Activated CD8-positive, alpha-beta memory T cell treated with anti-CD3 and anti-CD28 coated beads, Interleukin-2, amount 50 U/mL, for 4 hours (primary cell): ENCODE measurements at regions not wholly inside any gene's neighbourhood (a gene's known extent, or its start where the extent isn't known, plus 50 kb on each side); places are given as distances from the start of the nearest gene placed in this dataset.

Experiments
- DNase-seq: peaks from one replicate; pipeline ENCODE4 v3.0.0-alpha.2; 2020

GRCh38 chr5:72010430-72010829, 96.8 kb upstream of the MAP1B start:
- DNase-seq, result no peak

DNA sequence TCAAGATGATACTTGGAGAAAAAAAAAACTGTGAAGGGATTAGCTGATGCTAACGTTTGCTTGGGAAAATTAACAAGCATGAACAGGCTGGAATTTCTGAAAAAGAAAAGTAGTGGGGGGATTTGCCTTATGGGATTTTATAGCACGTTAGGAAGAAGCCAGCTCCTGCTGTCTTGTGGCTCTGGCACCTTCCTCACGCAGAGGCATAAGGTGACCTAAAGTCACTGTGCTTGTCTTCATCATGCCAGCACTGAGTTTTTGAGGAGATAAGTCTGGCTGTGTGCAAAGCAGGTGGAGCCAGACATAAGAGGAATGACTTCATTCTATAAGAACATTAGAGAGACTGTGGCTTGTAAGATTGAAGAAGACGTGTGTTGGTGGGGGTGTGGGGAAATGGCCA, 94.4 kb upstream of the MAP1B start:
- DNase-seq, result no peak

DNA sequence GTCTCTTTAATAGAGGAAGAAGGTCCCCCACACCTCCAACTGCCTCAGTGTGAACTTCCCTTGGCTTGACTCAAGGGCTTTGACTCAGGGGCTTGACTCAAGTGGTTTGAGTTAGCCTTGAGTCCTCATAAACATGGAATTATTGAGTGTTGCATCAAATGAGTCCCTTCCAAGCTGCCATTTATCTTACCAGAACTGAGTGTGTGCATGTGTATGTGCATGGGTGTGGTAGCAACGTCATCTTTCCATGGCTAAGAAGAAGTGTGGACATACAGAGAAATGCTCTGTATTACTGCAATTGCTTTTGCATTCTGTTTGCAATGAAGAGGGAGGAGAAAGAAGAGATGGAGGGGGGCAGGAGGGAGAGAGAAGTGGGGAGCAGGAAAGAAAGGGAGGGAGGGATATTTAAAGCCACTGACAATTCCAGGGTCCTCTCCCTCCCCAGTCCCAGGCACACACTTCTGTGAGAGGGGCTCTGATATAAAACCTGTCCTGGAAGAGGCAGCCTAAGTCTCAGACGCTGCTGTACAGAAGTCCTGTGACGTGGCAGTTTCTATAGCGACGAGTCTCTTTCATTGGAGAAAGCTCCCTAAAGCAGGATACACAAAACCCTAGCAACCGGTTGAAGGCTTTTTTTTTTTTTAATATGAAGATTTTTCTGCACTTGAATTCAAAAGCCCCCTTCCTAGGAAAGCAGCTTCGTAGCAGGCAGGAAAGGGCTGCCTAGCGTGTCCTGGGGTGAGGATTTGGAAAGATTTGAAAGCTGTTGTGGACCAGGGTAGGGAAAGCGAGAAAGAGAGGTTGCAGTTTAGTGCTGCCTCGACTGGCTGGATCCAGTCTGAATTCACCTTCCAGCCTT, 93.3 kb upstream of the MAP1B start:
- no peak for DNase-seq

- no peak for DNase-seq
Observed at GRCh38 chr5:72015103-72015548, 92.1 kb upstream of the MAP1B start.

- DNase-seq, result peak; percentile 57
Observed at GRCh38 chr5:72018143-72018803, 89.0 kb upstream of the MAP1B start.

- DNase-seq, result no peak
Observed at GRCh38 chr5:72020161-72020983, 86.9 kb upstream of the MAP1B start.

DNA sequence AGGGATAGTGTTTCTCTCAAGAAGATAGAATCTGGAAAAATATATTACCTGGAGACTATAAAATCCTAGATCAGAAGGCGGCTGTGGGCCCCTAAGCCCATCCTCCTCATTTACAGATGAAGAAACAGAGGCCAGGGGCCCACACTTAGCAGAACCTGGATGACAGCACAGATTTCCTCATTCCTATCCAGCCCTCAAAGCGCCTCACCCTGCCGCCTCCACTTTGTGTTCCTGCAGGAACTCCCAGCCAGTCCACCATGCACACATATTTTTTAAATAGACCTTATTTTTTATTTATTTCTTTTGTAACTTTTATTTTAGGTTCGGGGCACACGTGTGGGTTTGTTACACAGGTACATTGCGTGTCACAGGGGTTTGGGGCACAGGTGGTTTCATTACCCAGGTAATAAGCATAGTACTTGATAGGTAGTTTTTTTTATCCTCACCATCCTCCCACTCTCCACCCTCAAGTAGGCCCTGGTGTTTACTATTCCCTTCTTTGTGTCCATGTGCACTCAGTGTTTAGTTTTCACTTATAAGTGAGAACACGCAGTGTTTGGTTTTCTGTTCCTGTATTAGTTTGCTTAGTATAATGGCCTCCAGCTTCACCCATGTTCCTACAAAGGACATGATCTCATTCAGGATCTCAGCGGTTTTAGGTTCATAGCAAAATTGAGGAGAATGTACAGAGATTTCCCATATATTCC, 85.5 kb upstream of the MAP1B start:
- no peak for DNase-seq

- DNase-seq, result no peak
Observed at GRCh38 chr5:72028382-72028781, 78.9 kb upstream of the MAP1B start.

DNA sequence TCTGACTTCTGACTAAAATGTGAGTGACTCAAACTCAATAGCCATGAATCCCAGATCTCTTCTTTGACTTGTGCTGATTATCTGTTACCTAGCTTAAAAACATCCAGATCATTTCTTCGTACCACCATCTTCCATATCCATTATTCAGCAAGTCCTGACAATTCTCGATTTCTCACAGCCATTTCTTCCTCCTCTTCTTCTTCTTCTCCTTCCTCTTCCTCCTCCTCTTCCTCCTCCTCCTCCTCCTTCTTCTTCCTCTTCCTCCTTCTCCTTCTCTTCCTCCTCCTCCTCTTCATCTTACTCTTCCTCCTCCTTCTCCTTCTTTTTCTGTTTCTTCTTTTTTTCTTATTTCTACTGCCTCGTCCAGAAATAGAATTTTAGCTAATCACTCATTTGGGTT, 77.0 kb upstream of the MAP1B start:
- DNase-seq, result no peak

GRCh38 chr5:72032788-72033187, 74.5 kb upstream of the MAP1B start:
- no peak for DNase-seq

DNA sequence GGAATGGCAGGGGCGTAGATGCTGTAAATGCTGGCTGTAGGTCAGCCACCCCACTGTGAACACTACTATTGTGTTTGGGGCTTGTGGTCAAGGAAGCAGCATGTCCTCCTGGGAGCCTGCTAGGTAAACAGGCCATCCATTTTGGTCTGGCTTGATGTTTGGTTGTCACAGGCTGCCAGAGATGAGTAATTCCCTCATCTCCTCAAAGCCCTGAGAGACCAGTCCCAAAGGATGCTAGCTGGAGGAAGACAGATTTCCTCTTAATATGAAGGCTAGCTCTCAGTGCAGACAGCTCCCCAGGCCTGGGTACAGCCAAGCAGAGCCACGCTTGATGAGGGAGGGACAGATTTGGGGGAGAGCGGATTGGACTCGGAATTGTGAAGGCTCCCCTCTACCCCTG, 72.5 kb upstream of the MAP1B start:
- no peak for DNase-seq

GRCh38 chr5:72035831-72036230, 71.4 kb upstream of the MAP1B start:
- no peak for DNase-seq

DNA sequence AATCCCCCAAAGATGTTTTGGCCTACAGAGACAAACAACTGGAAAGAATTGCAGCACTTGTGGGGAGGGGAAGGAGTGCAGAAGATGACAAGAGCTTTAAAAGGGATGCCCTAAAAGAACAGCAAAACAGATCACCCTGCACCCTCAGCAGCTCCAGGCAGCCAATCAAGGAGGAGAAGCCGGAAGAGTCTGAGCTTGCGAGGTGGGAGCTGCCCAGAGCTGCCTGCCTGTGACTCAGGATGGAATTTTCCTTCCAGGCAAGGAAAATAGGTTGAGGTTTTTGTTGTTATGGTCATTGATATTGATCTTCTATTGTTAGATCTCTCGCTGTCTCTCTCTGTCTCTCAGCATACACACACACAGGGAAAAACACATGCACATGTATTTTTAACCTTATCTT, 70.3 kb upstream of the MAP1B start:
- DNase-seq, result no peak

- DNase-seq, result no peak
Observed at GRCh38 chr5:72040513-72040912, 66.8 kb upstream of the MAP1B start.

DNA sequence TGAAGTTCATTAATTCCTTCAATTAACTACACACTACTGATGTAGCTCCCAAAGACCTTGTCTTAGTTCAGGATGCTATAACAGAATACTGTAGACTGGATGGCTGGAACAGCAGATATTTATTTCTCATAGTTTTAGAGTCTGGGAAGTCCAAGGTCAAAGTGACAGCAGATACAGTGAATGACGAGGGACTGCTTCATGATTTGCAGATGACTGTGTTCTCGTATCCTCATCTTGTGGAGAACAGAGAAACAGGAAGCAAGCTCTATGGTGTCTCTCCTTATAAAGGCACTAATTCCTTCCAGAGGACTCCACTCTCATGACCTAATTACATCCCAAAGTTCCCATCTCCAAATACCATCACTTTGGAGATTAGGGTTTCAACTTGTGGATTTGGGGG, 65.6 kb upstream of the MAP1B start:
- no peak for DNase-seq

DNA sequence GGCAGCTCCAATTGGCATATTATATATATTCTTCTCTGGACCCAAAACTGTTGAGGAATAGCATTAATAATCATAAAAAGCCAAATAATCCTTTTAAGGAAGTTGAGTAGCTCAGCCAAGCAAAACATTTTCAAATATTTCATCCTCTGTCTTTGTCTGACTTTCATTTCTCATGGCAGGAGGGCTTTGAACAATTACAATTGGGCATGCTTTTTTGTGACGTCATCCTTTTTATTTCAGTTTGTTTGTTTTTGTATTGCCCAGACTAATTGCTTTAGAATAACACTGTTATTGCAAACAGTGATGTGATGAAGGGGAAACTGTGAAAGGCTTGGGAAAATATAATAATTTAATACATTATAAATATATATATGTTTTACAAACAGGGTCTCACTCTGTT, 65.2 kb upstream of the MAP1B start:
- no peak for DNase-seq

- DNase-seq, result no peak
Observed at GRCh38 chr5:72045692-72046091, 61.6 kb upstream of the MAP1B start.

DNA sequence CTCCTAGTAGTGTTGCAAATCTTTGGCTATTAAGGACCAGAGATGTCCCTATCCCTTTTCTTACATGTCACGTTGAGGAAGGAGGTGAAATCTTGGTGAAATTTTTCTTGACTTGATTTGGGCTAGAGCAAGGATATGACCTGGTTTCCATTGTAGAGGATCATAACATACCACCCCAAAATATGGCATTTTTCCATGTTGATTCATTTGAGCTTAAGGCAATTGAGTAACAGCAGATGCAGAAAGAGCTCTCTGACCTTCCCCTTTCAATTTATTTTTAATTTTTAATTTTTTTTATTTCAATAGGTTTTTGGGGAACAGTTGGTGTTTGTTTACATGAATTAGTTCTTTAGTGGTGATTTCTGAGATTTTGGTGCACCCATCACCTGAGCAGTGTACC, 61.2 kb upstream of the MAP1B start:
- DNase-seq, result no peak

GRCh38 chr5:72055636-72056035, 51.6 kb upstream of the MAP1B start:
- no peak for DNase-seq
